NB4 (cell line): ENCODE measurements at regions not wholly inside any gene's neighbourhood (a gene's known extent, or its start where the extent isn't known, plus 50 kb on each side); places are given as distances from the start of the nearest gene placed in this dataset.

ENCODE experiments used
- DNase-seq: peaks from one replicate; pipeline ENCODE4 v3.0.0; 2010; ENCODE audit warnings: low read depth
- H3K4me3 ChIP-seq: one replicate; pipeline ENCODE4 v1.5.1; 2011; ENCODE audit warnings: mild to moderate bottlenecking, low read depth, low read length, moderate library complexity
- MYC ChIP-seq: IDR thresholded peaks from 2 replicates; pipeline ENCODE4 v1.6.1; 2011; ENCODE audit warnings: low read depth, low read length
- POLR2A ChIP-seq: IDR thresholded peaks from 2 replicates; pipeline ENCODE4 v1.6.1; 2011; ENCODE audit warnings: mild to moderate bottlenecking; ENCODE audit not compliant: insufficient read length; ENCODE audit errors: extremely low read depth
- TF ChIP-seq, protein P1 (sequence below): IDR thresholded peaks from 2 replicates; pipeline ENCODE4 v1.6.1; 2011; ENCODE audit warnings: low read depth, low read length
- TF ChIP-seq, protein P2 (sequence below): IDR thresholded peaks from one replicate; pipeline ENCODE4 v1.5.1; 2012; ENCODE audit warnings: low read depth, low read length

DNA sequence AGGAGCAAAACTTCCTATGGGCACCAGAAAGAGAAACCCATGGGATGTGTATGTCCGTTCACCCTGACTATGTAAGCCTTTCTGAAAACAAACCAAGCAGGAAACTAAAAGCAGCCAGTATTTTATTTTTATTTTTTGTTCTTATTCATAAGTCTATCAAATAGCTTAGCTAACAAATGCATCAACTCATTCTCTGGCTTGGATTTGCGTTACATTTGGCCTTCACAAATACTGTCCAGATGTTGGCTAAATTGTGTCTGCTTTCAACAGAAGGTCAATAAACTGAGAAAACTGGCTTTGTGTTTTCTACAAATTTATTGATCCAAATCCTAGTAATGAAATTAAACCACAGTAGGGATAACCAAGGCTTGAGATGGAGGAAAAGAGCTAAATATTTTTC is 379.0 kb downstream of the NOVA1 start:
- H3K4me3 ChIP-seq = no peak overlapping the region
- TF ChIP-seq POLR2A = no peak
- TF ChIP-seq MYC = no peak
- TF ChIP-seq, protein P1, sequence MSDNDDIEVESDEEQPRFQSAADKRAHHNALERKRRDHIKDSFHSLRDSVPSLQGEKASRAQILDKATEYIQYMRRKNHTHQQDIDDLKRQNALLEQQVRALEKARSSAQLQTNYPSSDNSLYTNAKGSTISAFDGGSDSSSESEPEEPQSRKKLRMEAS = no peak
- TF ChIP-seq, protein P2, sequence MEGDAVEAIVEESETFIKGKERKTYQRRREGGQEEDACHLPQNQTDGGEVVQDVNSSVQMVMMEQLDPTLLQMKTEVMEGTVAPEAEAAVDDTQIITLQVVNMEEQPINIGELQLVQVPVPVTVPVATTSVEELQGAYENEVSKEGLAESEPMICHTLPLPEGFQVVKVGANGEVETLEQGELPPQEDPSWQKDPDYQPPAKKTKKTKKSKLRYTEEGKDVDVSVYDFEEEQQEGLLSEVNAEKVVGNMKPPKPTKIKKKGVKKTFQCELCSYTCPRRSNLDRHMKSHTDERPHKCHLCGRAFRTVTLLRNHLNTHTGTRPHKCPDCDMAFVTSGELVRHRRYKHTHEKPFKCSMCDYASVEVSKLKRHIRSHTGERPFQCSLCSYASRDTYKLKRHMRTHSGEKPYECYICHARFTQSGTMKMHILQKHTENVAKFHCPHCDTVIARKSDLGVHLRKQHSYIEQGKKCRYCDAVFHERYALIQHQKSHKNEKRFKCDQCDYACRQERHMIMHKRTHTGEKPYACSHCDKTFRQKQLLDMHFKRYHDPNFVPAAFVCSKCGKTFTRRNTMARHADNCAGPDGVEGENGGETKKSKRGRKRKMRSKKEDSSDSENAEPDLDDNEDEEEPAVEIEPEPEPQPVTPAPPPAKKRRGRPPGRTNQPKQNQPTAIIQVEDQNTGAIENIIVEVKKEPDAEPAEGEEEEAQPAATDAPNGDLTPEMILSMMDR = no peak
- no peak for DNase-seq

DNA sequence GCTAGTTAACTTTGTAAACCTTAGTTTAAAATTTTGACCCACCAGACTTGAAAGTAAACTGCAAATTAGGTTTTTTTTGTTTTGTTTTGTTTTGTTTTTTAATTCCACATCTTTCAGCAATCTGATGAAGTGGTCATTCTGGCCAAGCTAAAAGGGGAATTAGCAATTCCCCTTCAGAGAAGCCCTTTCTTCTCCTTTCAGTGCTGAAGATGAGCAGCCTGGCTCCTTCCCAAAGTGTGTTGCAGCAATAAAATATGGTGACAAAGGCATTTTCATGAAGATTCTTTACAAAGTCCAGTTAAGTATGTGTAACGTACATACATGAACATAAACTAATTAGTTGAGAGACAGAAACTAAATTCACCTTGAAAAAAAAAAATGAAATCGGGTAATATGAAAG is 380.1 kb downstream of the NOVA1 start:
- no peak overlapping the region for H3K4me3 ChIP-seq
- DNase-seq = no peak
- TF ChIP-seq, protein P1 = no peak
- TF ChIP-seq, protein P2 = no peak
- no peak for TF ChIP-seq MYC
- TF ChIP-seq POLR2A = no peak

DNA sequence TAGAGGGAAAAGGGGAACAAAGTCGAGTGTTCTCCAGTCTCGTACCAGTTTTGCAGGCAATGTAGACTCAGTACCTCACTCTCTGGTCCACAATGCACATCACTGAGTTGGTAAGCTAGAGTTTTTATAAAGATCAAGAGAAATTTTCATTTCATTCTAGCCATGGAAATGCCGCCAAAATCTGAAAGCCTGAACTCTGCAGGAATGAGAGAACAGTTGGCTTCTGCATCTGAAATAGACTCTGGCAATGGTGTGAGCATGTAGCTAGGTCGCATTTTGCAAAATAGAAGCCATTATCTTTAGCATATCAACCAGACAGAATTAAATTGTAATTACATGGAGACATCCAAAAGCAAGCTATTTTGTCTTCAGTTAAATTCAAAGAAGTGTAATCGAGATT is 381.0 kb downstream of the NOVA1 start:
- no peak for TF ChIP-seq MYC
- TF ChIP-seq, protein P2 = no peak
- TF ChIP-seq, protein P1 = no peak
- no peak for TF ChIP-seq POLR2A
- no peak for DNase-seq

DNA sequence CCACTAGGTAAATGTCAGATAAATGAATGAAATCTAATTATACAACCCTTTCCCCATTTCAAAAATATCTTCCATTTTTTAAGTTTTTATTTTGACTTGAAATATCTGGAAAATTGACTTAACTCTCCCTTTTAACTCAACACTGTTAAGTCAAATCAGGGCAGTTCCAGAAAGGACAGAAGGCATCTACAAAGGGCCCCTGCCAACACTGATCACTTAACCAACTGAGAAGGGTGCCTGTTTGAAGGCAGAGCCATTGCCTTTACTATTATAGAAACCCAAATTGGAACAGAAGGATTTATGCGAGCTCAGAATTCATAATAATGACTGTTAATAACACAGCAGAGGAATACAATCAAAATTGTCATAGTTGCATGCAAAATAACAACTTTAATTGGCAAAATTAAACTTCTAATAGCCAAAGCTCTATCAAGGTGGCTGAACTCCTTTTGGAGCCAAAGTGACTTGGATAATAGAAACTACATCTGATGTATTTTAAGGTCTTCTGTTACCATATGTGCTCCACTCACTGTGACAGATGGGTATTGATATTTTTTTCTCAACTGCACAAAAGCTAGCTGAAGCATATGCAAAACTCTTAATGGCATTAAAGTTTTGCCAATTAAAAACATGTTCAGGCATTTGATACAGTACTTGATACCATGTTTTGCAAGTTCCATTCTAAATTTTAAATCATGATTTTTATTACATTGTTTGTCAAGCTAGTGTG is 383.8 kb downstream of the NOVA1 start:
- DNase-seq = no peak
- H3K4me3 ChIP-seq = no peak overlapping the region
- TF ChIP-seq, protein P2 = no peak
- TF ChIP-seq, protein P1 = no peak
- no peak for TF ChIP-seq MYC
- no peak for TF ChIP-seq POLR2A

More for the DNA sequence above, 381.0 kb downstream of the NOVA1 start:
- no peak overlapping the region for H3K4me3 ChIP-seq

DNA sequence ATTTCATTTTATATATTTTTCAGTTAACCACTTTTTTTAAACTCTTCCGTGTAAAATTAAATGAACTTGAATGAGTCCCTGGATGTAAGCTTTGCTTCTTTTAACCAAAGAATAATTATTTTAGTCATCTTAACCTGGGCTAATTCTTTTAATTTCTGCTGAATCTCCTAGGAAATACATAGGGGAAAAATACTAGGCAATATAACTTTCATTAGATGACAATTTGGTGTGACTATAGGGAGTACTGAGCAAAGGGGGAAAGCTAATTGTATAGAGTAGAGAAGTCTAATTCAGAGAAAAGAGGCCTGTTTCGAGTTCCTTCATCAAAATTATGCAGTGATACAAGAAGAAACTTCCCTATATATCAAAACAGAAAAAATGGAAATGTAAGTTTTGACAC is 388.1 kb downstream of the NOVA1 start:
- H3K4me3 ChIP-seq = no peak overlapping the region
- TF ChIP-seq, protein P1 = no peak
- TF ChIP-seq POLR2A (no peak), MYC (no peak)
- TF ChIP-seq, protein P2 = no peak
- no peak for DNase-seq
